Skin epidermis (tissue), 12 donors: ENCODE measurements at regions not wholly inside any gene's neighbourhood (a gene's known extent, or its start where the extent isn't known, plus 50 kb on each side); places are given as distances from the start of the nearest gene placed in this dataset.
"Not testable (repeated sequence)": the region's sequence is repeated elsewhere in the genome, so short reads cannot be mapped to it uniquely, and the experiment has no call there.

Source experiments
- H3K27ac ChIP-seq, 21 experiments: fragments of 200-600 bp; sonication (generic) in 11 of 21; one replicate each; pipeline ENCODE4 v1.5.0; 2020; ENCODE audit warnings: mild to moderate bottlenecking in 3 of 21, inconsistent platforms in 2 of 21, moderate library complexity in 2 of 21
- H3K4me3 ChIP-seq, 7 experiments: fragments of 200-600 bp; sonication (generic) in 2 of 7; one replicate each; pipeline ENCODE4 v1.5.0; 2020; ENCODE audit warnings: inconsistent platforms in 2 of 7, mild to moderate bottlenecking in 2 of 7, moderate library complexity in 1 of 7

- Histone ChIP-seq H3K4me3 (no peak overlapping the region), H3K27ac (no peak overlapping the region)
These were observed 884.5 kb upstream of the GJE1 start for GRCh38 chr6:141248021-141248799.

- H3K4me3 ChIP-seq, result no peak overlapping the region
- H3K27ac ChIP-seq, result no peak overlapping the region
These were observed 888.4 kb upstream of the GJE1 start for GRCh38 chr6:141244366-141244765.

- H3K4me3 ChIP-seq, result no peak overlapping the region
These were observed 889.8 kb upstream of the GJE1 start for GRCh38 chr6:141242957-141243356.

GRCh38 chr6:141229296-141229695 lies 903.4 kb upstream of the GJE1 start:
- H3K27ac ChIP-seq, result no peak overlapping the region
- no peak overlapping the region for H3K4me3 ChIP-seq

More at GRCh38 chr6:141242957-141243356, 889.8 kb upstream of the GJE1 start:
- H3K27ac ChIP-seq, result no peak overlapping the region

GRCh38 chr6:141218583-141218982 lies 914.1 kb upstream of the GJE1 start:
- Histone ChIP-seq H3K4me3 (no peak overlapping the region), H3K27ac (no peak overlapping the region)

- no peak overlapping the region for H3K4me3 ChIP-seq
These were observed 916.0 kb upstream of the GJE1 start for GRCh38 chr6:141216726-141217125.

DNA sequence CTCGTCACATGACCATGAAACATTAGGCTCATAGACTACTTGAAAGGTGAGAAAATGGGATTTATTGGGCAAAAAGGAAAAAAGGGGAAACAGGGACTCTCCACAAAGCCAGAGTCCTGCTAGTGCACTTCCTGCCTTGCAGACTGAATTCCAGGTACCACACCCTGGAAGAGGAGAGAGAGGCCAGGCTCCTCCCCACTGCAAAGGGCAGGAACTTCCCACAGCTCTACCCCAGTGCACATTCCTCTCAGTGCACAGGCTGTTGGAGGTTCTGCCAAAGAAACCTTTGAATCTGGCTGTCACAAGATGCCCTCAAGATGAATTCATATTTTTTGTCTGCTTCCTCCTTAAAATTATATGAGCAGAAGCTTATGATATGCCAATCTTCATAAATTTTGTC lies 920.4 kb upstream of the GJE1 start:
- Histone ChIP-seq H3K27ac (no peak overlapping the region), H3K4me3 (no peak overlapping the region)

More at GRCh38 chr6:141216726-141217125, 916.0 kb upstream of the GJE1 start:
- no peak overlapping the region for H3K27ac ChIP-seq

- H3K27ac ChIP-seq, result no peak overlapping the region
These were observed 920.9 kb upstream of the GJE1 start for GRCh38 chr6:141211845-141212244.

GRCh38 chr6:141210901-141211300 lies 921.8 kb upstream of the GJE1 start:
- Histone ChIP-seq H3K27ac (no peak overlapping the region), H3K4me3 (no peak overlapping the region)

More at GRCh38 chr6:141211845-141212244, 920.9 kb upstream of the GJE1 start:
- no peak overlapping the region for H3K4me3 ChIP-seq

DNA sequence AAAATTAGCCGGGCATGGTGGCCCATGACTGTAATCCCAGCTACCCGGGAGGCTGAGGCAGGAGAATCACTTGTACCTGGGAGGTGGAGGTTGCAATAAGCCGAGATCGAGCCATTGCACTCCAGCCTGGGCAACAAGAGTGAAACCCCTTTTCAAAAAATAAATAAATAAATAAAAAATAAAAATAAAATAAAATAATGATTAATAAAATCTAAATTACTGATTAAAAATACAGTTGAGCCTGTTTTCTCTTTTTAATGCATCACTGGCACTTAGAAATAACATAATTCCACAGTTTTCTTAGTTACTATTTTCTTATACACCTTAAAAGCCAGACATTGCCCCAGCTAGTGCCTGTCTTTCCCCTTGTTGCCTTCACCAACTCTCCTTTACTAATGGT lies 922.8 kb upstream of the GJE1 start:
- Histone ChIP-seq H3K4me3 (no peak overlapping the region), H3K27ac (no peak overlapping the region)

DNA sequence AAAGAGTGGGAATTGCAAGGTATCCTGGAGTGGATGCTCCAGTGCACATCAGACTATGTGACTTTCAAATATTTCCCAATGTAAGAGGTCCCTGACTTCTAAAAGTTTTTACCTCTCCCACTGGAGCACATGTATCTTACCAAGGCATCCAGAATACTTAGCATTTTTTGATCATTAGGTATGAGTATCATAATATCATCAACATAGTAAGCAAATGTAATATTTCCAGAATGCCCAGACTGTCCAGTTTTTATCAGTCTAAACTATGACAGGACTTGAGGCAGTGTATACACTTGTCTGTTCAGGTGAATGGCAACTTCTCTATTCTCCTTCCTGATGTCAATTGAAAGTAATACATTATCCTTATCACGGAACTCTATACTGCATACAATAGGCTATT lies 924.6 kb upstream of the GJE1 start:
- Histone ChIP-seq H3K27ac (no peak overlapping the region), H3K4me3 (no peak overlapping the region)

DNA sequence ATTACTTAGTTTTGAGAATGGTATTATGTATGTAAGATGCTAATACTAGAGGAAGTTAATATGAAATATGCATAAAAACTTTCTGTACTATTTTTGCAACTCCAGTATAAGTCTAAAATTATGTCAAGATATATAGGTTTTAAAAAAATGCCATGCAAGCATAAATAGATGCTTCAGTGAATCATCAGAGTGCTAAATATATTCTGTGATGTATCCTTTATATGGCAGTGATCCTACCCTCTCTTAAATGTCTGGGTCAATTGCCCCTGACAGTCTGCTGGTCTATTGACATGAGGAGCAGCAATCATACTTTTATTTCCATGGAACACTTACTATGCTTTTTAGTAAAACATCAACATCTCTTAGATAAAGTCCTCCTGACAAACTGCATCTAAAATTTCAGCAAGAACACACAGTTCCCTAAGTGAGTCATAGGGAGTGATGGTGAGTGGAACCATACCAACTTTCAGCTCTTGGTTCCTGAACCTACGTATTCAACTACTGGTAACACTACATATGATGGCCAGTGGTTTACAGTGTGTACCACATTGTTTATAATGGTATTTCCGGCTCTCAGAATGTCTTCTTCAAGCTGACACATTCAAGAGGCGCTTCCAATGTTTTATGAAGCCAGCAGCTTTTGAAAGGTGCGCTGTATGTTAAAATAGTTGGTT lies 928.7 kb upstream of the GJE1 start:
- H3K27ac ChIP-seq, result no peak overlapping the region
- no peak overlapping the region for H3K4me3 ChIP-seq

- no peak overlapping the region for H3K4me3 ChIP-seq
- no peak overlapping the region for H3K27ac ChIP-seq
These were observed 930.1 kb upstream of the GJE1 start for GRCh38 chr6:141202626-141203025.

DNA sequence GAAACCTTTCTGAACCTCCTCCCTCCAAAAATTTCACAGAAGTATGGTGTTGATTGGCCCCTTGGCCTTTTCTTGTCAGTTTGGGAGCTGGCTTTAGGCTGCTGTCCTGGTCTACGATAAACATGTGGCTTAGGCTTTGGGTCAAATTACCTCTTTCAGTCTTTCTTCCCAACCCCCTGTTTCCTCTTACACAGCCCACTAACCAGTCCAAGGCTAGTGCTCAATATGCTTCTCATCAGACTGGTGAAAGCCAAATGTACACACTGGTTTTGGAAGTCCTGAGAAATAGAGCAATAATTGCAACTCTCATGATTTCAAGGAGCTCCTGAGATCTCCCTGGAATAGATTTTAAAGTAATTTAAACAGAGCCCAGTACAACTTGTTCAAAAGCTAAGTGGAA lies 933.7 kb upstream of the GJE1 start:
- H3K27ac ChIP-seq, result no peak overlapping the region
- no peak overlapping the region for H3K4me3 ChIP-seq

GRCh38 chr6:141195251-141195832 lies 937.4 kb upstream of the GJE1 start:
- H3K27ac ChIP-seq, result no peak overlapping the region
- H3K4me3 ChIP-seq, result no peak overlapping the region

- H3K27ac ChIP-seq, result no peak overlapping the region
- no peak overlapping the region for H3K4me3 ChIP-seq
These were observed 949.4 kb upstream of the GJE1 start for GRCh38 chr6:141183368-141183767.

GRCh38 chr6:141175458-141175857 lies 957.3 kb upstream of the GJE1 start:
- H3K27ac ChIP-seq, H3K4me3 ChIP-seq: not testable (repeated sequence)

- no peak overlapping the region for H3K27ac ChIP-seq
- H3K4me3 ChIP-seq, result no peak overlapping the region
These were observed 957.8 kb upstream of the GJE1 start for GRCh38 chr6:141174932-141175331.

DNA sequence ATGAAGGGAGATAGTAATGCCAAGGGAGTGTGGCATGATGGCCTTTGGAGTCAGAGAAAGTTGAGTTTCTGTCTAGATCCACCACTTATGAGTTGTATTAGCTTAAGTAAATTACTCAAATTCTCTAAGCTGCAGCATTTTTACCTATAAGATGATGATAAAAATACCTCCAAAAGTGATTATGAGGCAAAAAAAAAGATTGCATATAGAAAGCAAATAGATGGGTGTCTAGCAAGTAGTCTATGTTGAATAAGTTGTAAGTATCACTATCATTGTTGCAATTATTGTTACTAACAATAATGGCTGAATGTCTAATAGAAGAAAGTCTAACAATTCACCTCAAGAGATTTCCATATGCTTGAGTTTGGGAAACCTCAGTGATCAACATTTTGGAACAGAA lies 959.2 kb upstream of the GJE1 start:
- Histone ChIP-seq H3K4me3 (no peak overlapping the region), H3K27ac (no peak overlapping the region)

- Histone ChIP-seq H3K27ac (no peak overlapping the region), H3K4me3 (no peak overlapping the region)
These were observed 963.3 kb upstream of the GJE1 start for GRCh38 chr6:141169419-141169818.

DNA sequence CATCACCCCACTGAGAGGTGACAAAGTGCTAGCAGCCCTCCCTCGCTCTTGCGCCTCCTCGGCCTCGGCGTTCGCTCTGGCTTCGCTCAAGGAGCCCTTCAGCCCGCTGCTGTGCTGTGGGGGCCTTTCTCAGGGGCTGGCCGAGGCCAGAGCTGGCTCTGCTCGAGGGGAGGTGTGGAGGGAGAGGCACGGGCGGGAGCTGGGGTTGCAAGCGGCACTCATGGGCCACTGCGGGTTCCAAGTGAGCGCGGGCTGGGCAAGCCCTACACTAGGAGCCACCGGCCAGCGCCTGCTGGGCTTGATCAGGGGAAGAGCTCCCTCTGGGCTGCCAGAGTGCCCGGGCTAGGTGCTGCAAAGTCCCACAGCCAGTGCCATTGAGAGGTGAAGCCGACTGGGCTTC lies 964.8 kb upstream of the GJE1 start:
- no peak overlapping the region for H3K4me3 ChIP-seq
- H3K27ac ChIP-seq, result no peak overlapping the region
